Neuronal stem cell (in vitro differentiated cells): ENCODE measurements at regions not wholly inside any gene's neighbourhood (a gene's known extent, or its start where the extent isn't known, plus 50 kb on each side); places are given as distances from the start of the nearest gene placed in this dataset.
"Not testable (repeated sequence)": the region's sequence is repeated elsewhere in the genome, so short reads cannot be mapped to it uniquely, and the experiment has no call there.

Experiments
- DNase-seq: peaks from one replicate; pipeline ENCODE4 v3.0.0-alpha.2; 2013; ENCODE audit warnings: low spot score
- H2AFZ ChIP-seq: one replicate; pipeline ENCODE4 v1.6.1; 2013; ENCODE audit warnings: mild to moderate bottlenecking, low read length, inconsistent platforms
- H2AK5ac ChIP-seq: 2 replicates; pipeline ENCODE4 v1.6.1; 2013; ENCODE audit warnings: low read depth, mild to moderate bottlenecking, inconsistent platforms, low read length, moderate library complexity, mixed read lengths
- H2BK120ac ChIP-seq: 2 replicates; pipeline ENCODE4 v1.6.1; 2013; ENCODE audit warnings: low read depth, mild to moderate bottlenecking, inconsistent platforms, low read length, moderate library complexity, mixed read lengths
- H2BK12ac ChIP-seq: one replicate; pipeline ENCODE4 v1.6.1; 2013; ENCODE audit warnings: low read length, inconsistent platforms
- H2BK15ac ChIP-seq: 2 replicates; pipeline ENCODE4 v1.6.1; 2013; ENCODE audit warnings: mild to moderate bottlenecking, low read length, inconsistent platforms, mixed read lengths
- H2BK5ac ChIP-seq: one replicate; pipeline ENCODE4 v1.6.1; 2013; ENCODE audit warnings: inconsistent platforms, mild to moderate bottlenecking, low read length, moderate library complexity
- H3K14ac ChIP-seq: one replicate; pipeline ENCODE4 v1.6.1; 2013; ENCODE audit warnings: low read length, inconsistent platforms
- H3K18ac ChIP-seq: 2 replicates; pipeline ENCODE4 v1.6.1; 2013; ENCODE audit warnings: low read length, inconsistent platforms
- H3K23ac ChIP-seq: 2 replicates; pipeline ENCODE4 v1.6.1; 2013; ENCODE audit warnings: low read depth, mild to moderate bottlenecking, mixed read lengths, low read length, inconsistent platforms; ENCODE audit not compliant: poor library complexity
- H3K27ac ChIP-seq: replicated peaks from 3 replicates; pipeline ENCODE4 v1.5.1; 2013; ENCODE audit warnings: low read length, inconsistent platforms
- H3K27me3 ChIP-seq, 3 experiments: 2 replicates each; pipeline ENCODE4 v1.6.1; 2013; ENCODE audit warnings: low read length in 3 of 3, mild to moderate bottlenecking in 2 of 3, inconsistent platforms in 1 of 3, low read depth in 1 of 3, mixed read lengths in 1 of 3, moderate library complexity in 1 of 3; ENCODE audit not compliant: control insufficient read depth in 3 of 3, insufficient read depth in 3 of 3
- H3K36me3 ChIP-seq, 2 donors: replicated peaks in 1 of 2; 2 replicates each; pipeline ENCODE4 v1.6.1; 2013; ENCODE audit warnings: low read length in 2 of 2; ENCODE audit not compliant: control insufficient read depth in 2 of 2, insufficient read depth in 2 of 2
- H3K4ac ChIP-seq: 2 replicates; pipeline ENCODE4 v1.6.1; 2013; ENCODE audit warnings: inconsistent platforms, mild to moderate bottlenecking, low read length, moderate library complexity
- H3K4me1 ChIP-seq, 2 donors: 1 replicate in 1 of 2; 2 replicates in 1 of 2; pipeline ENCODE4 v1.6.1; 2013; ENCODE audit warnings: low read length in 2 of 2, low read depth in 1 of 2; ENCODE audit not compliant: control insufficient read depth in 2 of 2, insufficient read depth in 1 of 2
- H3K4me2 ChIP-seq: one replicate; pipeline ENCODE4 v1.6.1; 2013; ENCODE audit warnings: mild to moderate bottlenecking, low read length, inconsistent platforms; ENCODE audit not compliant: insufficient read depth, poor library complexity, severe bottlenecking
- H3K4me3 ChIP-seq, 2 donors: 2 replicates each; pipeline ENCODE4 v1.5.1; 2013; ENCODE audit warnings: low read length in 2 of 2, mild to moderate bottlenecking in 2 of 2, inconsistent platforms in 1 of 2, moderate library complexity in 1 of 2
- H3K79me1 ChIP-seq: one replicate; pipeline ENCODE4 v1.6.1; 2013; ENCODE audit warnings: low read depth, mild to moderate bottlenecking, inconsistent platforms, low read length, moderate library complexity
- H3K9ac ChIP-seq: one replicate; pipeline ENCODE4 v1.6.1; 2013; ENCODE audit warnings: mild to moderate bottlenecking, low read depth, low read length, inconsistent platforms; ENCODE audit not compliant: poor library complexity
- H3K9me3 ChIP-seq, 2 donors: replicated peaks in 1 of 2; 2 replicates each; pipeline versions ENCODE3 to v1.6.1; 2013; ENCODE audit warnings: low read length in 2 of 2, mild to moderate bottlenecking in 2 of 2, inconsistent platforms in 1 of 2, low read depth in 1 of 2, mixed read lengths in 1 of 2, moderate library complexity in 1 of 2; ENCODE audit not compliant: control insufficient read depth in 2 of 2, insufficient read depth in 1 of 2
- H4K8ac ChIP-seq: one replicate; pipeline ENCODE4 v1.6.1; 2013; ENCODE audit warnings: low read depth, mild to moderate bottlenecking, inconsistent platforms, low read length, moderate library complexity
- H4K91ac ChIP-seq: one replicate; pipeline ENCODE4 v1.6.1; 2013; ENCODE audit warnings: low read length, low read depth, mild to moderate bottlenecking, inconsistent platforms; ENCODE audit not compliant: poor library complexity
- WGBS, 2 donors: extraction: QIAGEN DNeasy Blood & Tissue Kit; methylation state at CpG; one replicate each; pipeline ENCODE4 v1.1.7; 2013; ENCODE audit warnings: missing lambda C conversion rate in 2 of 2, mixed read lengths in 1 of 2; ENCODE audit not compliant: insufficient read length in 2 of 2, insufficient replicate concordance in 1 of 2; ENCODE audit errors: extremely low coverage in 2 of 2; 5-methylcytosine and 5-hydroxymethylcytosine counted together

DNA sequence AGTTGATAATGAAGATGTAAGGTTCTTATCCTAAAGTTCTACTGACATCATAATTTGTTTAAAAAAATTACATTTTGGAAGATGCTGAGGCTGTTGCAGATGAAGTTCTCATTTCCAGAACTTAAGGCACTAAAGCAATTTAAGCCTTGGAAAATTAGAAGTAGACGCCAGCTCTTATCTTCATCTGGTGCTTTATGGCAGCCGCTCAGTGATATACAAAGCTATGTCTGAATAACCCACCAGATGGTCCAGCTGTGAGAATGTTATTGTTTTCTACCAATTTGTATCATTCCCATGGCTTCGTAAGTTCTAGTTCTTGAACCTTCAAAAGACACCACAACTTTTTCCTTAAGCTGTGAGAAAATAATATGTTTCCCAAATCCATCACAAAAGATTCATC, 212.1 kb upstream of the ARID2 start:
- H3K4me1 ChIP-seq: peaks cover 0 to 3% of the 10 kb centered on the region in 2 donors
- no peaks in the 10 kb centered on the region for H3K79me1 ChIP-seq
- no peak for DNase-seq
- H3K4me3 ChIP-seq: no peak overlapping the region
- no CpG with 5 or more reads among the region's 3 CpGs for WGBS, 2 donors
- H2BK12ac ChIP-seq: no peak overlapping the region
- no peak overlapping the region for H2AK5ac ChIP-seq
- peaks cover 0 to 3% of the 10 kb centered on the region in 2 donors for H3K9me3 ChIP-seq
- H3K18ac ChIP-seq: no peak overlapping the region
- H3K36me3 ChIP-seq: no peaks in the 10 kb centered on the region
- no peak overlapping the region for H2BK120ac ChIP-seq
- H4K8ac ChIP-seq: no peak overlapping the region
- H2AFZ ChIP-seq: no peak overlapping the region
- no peak overlapping the region for H3K14ac ChIP-seq
- no peak overlapping the region for H3K9ac ChIP-seq
- H3K4ac ChIP-seq: no peak overlapping the region
- H2BK5ac ChIP-seq: no peak overlapping the region
- no peaks in the 10 kb centered on the region for H3K27me3 ChIP-seq
- H3K23ac ChIP-seq: no peak overlapping the region
- no peak overlapping the region for H3K27ac ChIP-seq
- no peak overlapping the region for H3K4me2 ChIP-seq
- no peak overlapping the region for H4K91ac ChIP-seq
- no peak overlapping the region for H2BK15ac ChIP-seq

- Histone ChIP-seq H2BK5ac (no peak overlapping the region), H4K8ac (no peak overlapping the region), H3K9me3 (peaks cover 0 to 3% of the 10 kb centered on the region in 2 donors), H3K79me1 (no peaks in the 10 kb centered on the region), H2AK5ac (no peak overlapping the region), H3K27ac (no peak overlapping the region), H3K18ac (no peak overlapping the region), H3K36me3 (no peaks in the 10 kb centered on the region), H2BK15ac (no peak overlapping the region), H3K9ac (no peak overlapping the region), H2BK12ac (no peak overlapping the region), H3K4ac (no peak overlapping the region), H2AFZ (no peak overlapping the region), H3K23ac (no peak overlapping the region), H3K4me3 (no peak overlapping the region), H3K27me3 (no peaks in the 10 kb centered on the region), H2BK120ac (no peak overlapping the region), H3K14ac (no peak overlapping the region), H3K4me1 (peaks cover 0 to 3% of the 10 kb centered on the region in 2 donors), H4K91ac (no peak overlapping the region), H3K4me2 (no peak overlapping the region)
- no peak for DNase-seq
- no CpG with 5 or more reads among the region's 10 CpGs for WGBS, 2 donors
Measured at GRCh38 chr12:45518291-45519235, 210.9 kb upstream of the ARID2 start.

DNA sequence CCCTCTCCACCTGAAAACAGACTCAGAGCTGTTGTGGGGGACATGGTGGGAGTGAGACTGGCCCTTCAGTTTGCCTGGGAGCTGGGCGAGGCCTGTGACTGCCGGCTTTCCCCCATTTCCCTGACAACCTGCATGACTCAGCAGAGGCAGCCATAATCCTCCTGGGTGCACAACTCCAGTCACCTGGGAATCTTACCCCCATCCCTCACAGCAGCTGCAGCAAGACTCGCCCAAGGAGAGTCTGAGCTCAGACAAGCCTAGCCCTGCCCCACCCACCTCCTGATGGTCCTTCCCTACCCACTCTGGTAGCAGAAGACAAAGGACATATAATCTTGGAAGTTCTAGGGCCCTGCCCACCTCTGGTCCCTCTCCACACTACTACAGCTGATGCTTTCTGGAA, 207.3 kb upstream of the ARID2 start:
- Histone ChIP-seq H3K4me1 (peaks cover 0 to 3% of the 10 kb centered on the region in 2 donors), H3K9ac (no peak overlapping the region), H3K4ac (no peak overlapping the region), H2AK5ac (no peak overlapping the region), H3K4me2 (no peak overlapping the region), H3K79me1 (no peaks in the 10 kb centered on the region), H3K23ac (peak overlapping the region; percentile 17), H3K27me3 (no peaks in the 10 kb centered on the region), H3K14ac (no peak overlapping the region), H2BK15ac (no peak overlapping the region), H2BK120ac (no peak overlapping the region), H2BK5ac (no peak overlapping the region), H3K27ac (no peak overlapping the region), H2BK12ac (no peak overlapping the region), H3K4me3 (no peak overlapping the region), H3K36me3 (no peaks in the 10 kb centered on the region), H3K9me3 (peaks cover 0 to 3% of the 10 kb centered on the region in 2 donors), H3K18ac (no peak overlapping the region), H4K91ac (no peak overlapping the region), H2AFZ (no peak overlapping the region), H4K8ac (no peak overlapping the region)
- DNase-seq: no peak
- WGBS, 2 donors: no CpG with 5 or more reads among the region's 3 CpGs

- no CpG with 5 or more reads among the region's 1 CpG for WGBS, 2 donors
- not testable (repeated sequence) for H3K36me3 ChIP-seq, H2BK15ac ChIP-seq, H3K9ac ChIP-seq, H2BK120ac ChIP-seq, H3K79me1 ChIP-seq, H2AFZ ChIP-seq, H3K14ac ChIP-seq, H3K4me1 ChIP-seq, H3K4ac ChIP-seq, H3K18ac ChIP-seq, H3K23ac ChIP-seq, H3K9me3 ChIP-seq, H4K91ac ChIP-seq, H2BK12ac ChIP-seq, DNase-seq, H3K4me2 ChIP-seq, H3K27ac ChIP-seq, H3K27me3 ChIP-seq, H4K8ac ChIP-seq, H2AK5ac ChIP-seq, H3K4me3 ChIP-seq, H2BK5ac ChIP-seq
Measured at GRCh38 chr12:45526823-45527222, 202.7 kb upstream of the ARID2 start.
